ENCODE measurements at regions not wholly inside any gene's neighbourhood (a gene's known extent, or its start where the extent isn't known, plus 50 kb on each side); places are given as distances from the start of the nearest gene placed in this dataset.

DNA sequence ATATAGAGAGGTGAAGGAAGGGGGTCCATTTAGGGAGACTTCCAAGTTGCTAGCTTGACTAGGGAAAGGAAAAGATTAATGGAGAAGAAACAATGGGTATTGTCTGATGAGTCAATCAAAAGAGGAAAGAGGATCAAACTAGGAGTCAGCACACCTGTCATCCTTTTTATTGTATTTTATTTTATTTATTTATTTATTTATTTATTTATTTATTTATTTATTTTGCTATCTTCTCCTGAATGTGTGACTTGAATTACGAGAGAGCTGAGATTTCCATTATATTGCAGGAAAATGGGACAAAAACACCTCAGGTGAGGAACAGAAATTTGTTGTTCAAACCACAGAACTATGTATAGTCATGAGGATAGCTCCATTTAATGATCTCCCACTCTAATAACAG lies 58.9 kb downstream of the NUDT11 start:
- intact Hi-C loops (cut with micrococcal nuclease) = no loop called here
- Mint-ChIP-seq H3K4me3 (no peak overlapping the region), H3K27ac (no peak overlapping the region), H3K36me3 (ENCODE audit: low read depth) (no peaks in the 10 kb centered on the region), H3K9me3 (no peaks in the 10 kb centered on the region), H3K27me3 (ENCODE audit: insufficient read depth) (peaks cover 3% of the 10 kb centered on the region), H3K4me1 (ENCODE audit: low read depth) (no peaks in the 10 kb centered on the region)
- DNase-seq (ENCODE audit: low spot score) = no peak

- H3K27me3 Mint-ChIP-seq (ENCODE audit: insufficient read depth) = peaks cover 1% of the 10 kb centered on the region
- H3K27ac Mint-ChIP-seq = no peak overlapping the region
- H3K36me3 Mint-ChIP-seq (ENCODE audit: low read depth) = no peaks in the 10 kb centered on the region
- intact Hi-C loops (cut with micrococcal nuclease) = no loop called here
- no peak for DNase-seq (ENCODE audit: low spot score)
- no peaks in the 10 kb centered on the region for H3K9me3 Mint-ChIP-seq
- no peak overlapping the region for H3K4me3 Mint-ChIP-seq
- H3K4me1 Mint-ChIP-seq (ENCODE audit: low read depth) = no peaks in the 10 kb centered on the region
Observed at GRCh38 chrX:51435101-51435500, 61.3 kb downstream of the NUDT11 start.

DNA sequence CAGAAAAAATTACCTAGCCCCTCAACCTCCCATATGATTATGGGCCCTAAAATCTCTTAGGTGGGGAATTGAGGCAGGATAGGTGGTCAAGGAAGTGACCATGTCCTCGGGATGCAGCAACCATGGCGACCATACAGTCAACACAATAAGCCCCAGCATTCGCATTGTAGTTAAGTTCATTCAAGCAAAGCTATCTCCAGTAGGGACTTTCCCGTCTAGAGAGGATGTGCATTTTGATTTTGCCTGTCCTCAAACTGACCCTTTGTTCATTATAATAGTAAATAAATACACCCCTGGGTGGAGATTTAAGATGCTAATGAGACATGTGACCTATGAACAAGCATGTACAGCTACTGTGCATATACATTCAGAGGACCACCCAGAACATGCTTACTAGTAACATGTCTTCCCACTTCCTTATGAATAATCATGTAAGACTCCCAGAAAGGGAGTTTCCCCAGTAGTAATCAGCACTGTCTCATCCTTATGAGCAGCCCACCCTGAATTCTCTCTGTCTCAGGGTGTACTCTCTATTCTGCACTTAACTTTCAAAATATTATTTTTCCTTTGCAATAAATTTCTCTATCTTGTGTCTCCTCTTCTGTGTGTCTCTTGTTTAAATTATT lies 74.3 kb downstream of the NUDT11 start:
- Mint-ChIP-seq H3K4me1 (ENCODE audit: low read depth) (no peaks in the 10 kb centered on the region), H3K4me3 (no peak overlapping the region), H3K36me3 (ENCODE audit: low read depth) (no peaks in the 10 kb centered on the region), H3K9me3 (no peaks in the 10 kb centered on the region), H3K27ac (no peak overlapping the region), H3K27me3 (ENCODE audit: insufficient read depth) (no peaks in the 10 kb centered on the region)
- no peak for DNase-seq (ENCODE audit: low spot score)
- intact Hi-C loops (cut with micrococcal nuclease) = loop anchor here (5.0 kb wide), 1 partner anchor 280 kb away; no protein-coding TSS in a partner anchor

- intact Hi-C loops (cut with micrococcal nuclease) = loop anchor here (1.0 to 5.0 kb wide), 3 partner anchors 25 to 278 kb away; no protein-coding TSS in a partner anchor
- DNase-seq (ENCODE audit: low spot score) = peak; percentile 5
- Mint-ChIP-seq H3K36me3 (ENCODE audit: low read depth) (no peaks in the 10 kb centered on the region), H3K27ac (no peak overlapping the region), H3K9me3 (no peaks in the 10 kb centered on the region), H3K27me3 (ENCODE audit: insufficient read depth) (no peaks in the 10 kb centered on the region), H3K4me3 (no peak overlapping the region), H3K4me1 (ENCODE audit: low read depth) (no peaks in the 10 kb centered on the region)
Observed at GRCh38 chrX:51420610-51421009, 75.8 kb downstream of the NUDT11 start.

DNA sequence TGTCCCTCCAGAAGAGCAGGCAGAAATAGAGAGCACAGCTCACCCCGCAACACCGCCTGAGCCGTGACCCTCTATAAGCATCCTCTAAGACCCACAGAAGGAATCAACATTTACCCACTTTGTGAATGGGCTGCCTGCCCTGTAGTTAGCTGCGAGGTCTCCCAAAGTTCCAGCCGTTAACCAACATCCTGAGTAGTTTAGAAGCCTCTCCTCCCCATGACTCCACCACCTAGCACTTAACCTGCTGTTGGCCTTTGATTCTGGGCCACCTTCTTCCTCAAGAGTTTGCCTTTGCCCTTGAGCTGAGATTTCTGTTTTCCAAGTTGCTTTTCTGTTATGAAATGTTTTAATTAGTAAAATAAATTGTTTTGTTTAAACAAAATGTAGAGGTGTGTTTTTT lies 75.8 kb downstream of the NUDT10 start:
- no peaks in the 10 kb centered on the region for H3K9me3 Mint-ChIP-seq
- intact Hi-C loops (cut with micrococcal nuclease) = no loop called here
- no peak overlapping the region for H3K27ac Mint-ChIP-seq
- no peak for DNase-seq (ENCODE audit: low spot score)
- no peaks in the 10 kb centered on the region for H3K36me3 Mint-ChIP-seq (ENCODE audit: low read depth)
- no peaks in the 10 kb centered on the region for H3K4me1 Mint-ChIP-seq (ENCODE audit: low read depth)
- H3K27me3 Mint-ChIP-seq (ENCODE audit: insufficient read depth) = no peaks in the 10 kb centered on the region
- H3K4me3 Mint-ChIP-seq = no peak overlapping the region

- intact Hi-C loops (cut with micrococcal nuclease) = no loop called here
- H3K9me3 Mint-ChIP-seq = no peaks in the 10 kb centered on the region
- no peak for DNase-seq (ENCODE audit: low spot score)
- no peaks in the 10 kb centered on the region for H3K27me3 Mint-ChIP-seq (ENCODE audit: insufficient read depth)
- no peak overlapping the region for H3K4me3 Mint-ChIP-seq
- no peaks in the 10 kb centered on the region for H3K36me3 Mint-ChIP-seq (ENCODE audit: low read depth)
- H3K4me1 Mint-ChIP-seq (ENCODE audit: low read depth) = no peaks in the 10 kb centered on the region
- no peak overlapping the region for H3K27ac Mint-ChIP-seq
Observed at GRCh38 chrX:51407520-51408409, 75.1 kb downstream of the NUDT10 start.

DNA sequence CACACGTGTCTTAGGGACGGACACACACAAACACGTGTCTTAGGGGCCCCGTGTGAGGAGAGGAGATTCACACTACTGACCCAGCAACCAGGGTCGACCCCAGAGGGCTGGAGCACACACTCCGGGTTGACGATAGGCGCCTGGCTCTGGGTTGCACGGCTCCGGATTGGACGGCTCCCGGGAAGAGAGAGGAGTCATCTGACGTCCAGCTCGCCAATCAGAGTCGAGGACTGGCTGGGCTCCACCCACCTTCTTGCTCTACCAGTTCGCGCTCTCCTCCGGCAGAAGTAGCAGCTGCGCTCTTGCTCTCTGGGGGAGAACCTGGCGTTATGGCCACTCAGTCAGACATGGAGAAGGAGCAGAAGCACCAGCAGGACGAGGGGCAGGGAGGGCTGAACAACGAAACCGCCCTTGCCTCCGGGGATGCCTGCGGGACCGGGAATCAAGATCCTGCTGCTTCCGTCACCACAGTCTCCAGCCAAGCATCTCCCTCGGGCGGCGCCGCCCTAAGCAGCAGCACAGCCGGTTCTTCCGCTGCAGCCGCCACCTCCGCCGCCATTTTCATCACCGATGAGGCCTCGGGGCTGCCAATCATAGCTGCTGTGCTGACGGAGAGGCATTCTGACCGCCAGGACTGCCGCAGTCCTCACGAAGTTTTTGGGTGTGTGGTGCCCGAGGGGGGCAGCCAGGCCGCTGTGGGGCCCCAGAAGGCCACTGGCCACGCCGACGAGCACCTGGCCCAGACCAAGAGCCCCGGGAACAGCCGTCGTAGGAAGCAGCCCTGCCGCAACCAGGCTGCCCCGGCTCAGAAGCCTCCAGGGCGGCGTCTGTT lies 74.3 kb downstream of the NUDT10 start:
- Mint-ChIP-seq H3K4me1 (ENCODE audit: low read depth) (no peaks in the 10 kb centered on the region), H3K36me3 (ENCODE audit: low read depth) (no peaks in the 10 kb centered on the region), H3K4me3 (no peak overlapping the region), H3K27me3 (ENCODE audit: insufficient read depth) (no peaks in the 10 kb centered on the region), H3K9me3 (no peaks in the 10 kb centered on the region), H3K27ac (no peak overlapping the region)
- intact Hi-C loops (cut with micrococcal nuclease) = no loop called here
- no peak for DNase-seq (ENCODE audit: low spot score)

DNA sequence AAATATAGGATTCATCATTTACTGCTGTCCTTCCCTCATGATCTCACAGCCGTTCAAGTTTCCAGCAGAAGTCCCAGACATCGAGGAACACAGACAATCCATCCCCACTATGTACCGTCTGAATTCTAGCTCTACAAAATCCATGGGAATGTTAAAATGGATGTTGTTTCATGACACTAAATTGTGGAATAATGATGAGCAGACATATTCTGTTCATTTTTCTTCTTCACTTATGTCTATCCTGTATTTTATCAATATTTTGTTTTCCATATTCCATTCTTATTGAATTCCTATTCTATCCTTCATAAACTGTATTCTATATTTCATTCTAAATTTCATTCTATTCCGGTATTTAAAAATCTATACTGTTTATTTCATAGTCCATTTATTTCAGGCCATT lies 71.8 kb downstream of the NUDT10 start:
- Mint-ChIP-seq H3K4me3 (no peak overlapping the region), H3K4me1 (ENCODE audit: low read depth) (no peaks in the 10 kb centered on the region), H3K27me3 (ENCODE audit: insufficient read depth) (no peaks in the 10 kb centered on the region), H3K36me3 (ENCODE audit: low read depth) (no peaks in the 10 kb centered on the region), H3K27ac (no peak overlapping the region), H3K9me3 (no peaks in the 10 kb centered on the region)
- intact Hi-C loops (cut with micrococcal nuclease) = no loop called here
- no peak for DNase-seq (ENCODE audit: low spot score)

DNA sequence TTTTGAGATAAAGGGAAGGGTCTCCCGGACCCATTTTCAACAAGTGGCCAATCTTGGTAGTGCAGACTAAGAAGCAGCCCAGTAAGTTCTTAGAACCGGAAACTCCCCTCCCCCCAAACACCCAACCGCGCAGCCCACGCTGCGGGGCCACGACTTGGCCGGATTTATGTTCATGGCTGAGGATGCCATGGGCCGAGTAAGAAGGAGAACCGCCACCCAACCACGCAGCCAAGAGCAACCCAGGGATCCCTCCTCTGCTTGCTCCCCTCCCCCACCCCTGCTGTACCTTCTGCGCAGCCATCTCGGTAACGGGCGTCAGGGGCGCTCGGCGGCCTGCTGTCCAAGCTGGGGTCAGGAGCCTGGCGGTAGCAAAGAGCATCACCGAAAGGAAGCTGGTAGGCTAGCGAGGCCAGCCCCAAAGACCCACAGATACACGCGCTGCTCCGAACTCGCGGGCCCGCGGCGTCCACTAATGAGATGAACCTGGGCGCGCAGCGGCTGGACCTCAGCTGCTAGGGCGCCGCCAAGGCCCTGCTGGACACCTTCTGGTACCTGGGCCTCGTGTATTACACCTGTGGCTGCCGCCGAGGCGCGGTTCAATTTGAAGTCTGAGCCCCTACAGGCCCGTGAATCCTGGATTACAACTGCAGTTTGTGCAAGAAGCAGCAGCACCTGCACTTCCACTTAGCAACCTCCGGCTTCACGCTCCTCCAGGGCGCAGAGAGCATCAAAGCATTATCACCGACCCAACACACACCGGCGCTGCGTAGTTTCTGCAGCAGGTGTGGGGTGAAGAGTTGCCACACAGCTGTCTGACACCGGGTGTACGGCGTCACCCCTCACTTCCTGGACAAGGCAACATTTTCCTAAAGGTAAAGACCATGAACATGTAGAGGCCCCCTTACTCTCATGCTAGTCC lies 63.4 kb downstream of the NUDT10 start:
- Mint-ChIP-seq H3K9me3 (peaks cover 14% of the 10 kb centered on the region), H3K27me3 (ENCODE audit: insufficient read depth) (no peaks in the 10 kb centered on the region), H3K27ac (peak overlapping the region; percentile 81), H3K36me3 (ENCODE audit: low read depth) (peaks cover 1% of the 10 kb centered on the region), H3K4me3 (peak overlapping the region; percentile 83), H3K4me1 (ENCODE audit: low read depth) (peaks cover 5% of the 10 kb centered on the region)
- peak; percentile 17 for DNase-seq (ENCODE audit: low spot score)
- intact Hi-C loops (cut with micrococcal nuclease) = loop anchor here (1.0 kb wide), 2 partner anchors 24 to 60 kb away; no protein-coding TSS in a partner anchor

DNA sequence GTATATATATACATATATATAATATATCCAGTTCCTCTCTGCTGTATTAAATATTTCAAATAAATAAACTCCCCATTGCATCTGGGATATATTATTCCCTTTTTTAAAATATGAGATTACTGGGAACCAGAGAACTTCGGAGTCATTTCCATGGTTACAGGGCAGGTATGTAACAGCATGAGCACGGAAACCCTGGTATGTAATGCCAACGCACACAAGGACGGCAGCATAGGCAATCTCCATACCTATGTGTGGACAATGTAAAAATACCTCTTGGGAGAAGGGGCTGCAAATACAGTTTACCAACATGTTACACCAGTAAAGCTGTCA lies 62.8 kb downstream of the NUDT10 start:
- H3K27me3 Mint-ChIP-seq (ENCODE audit: insufficient read depth) = no peaks in the 10 kb centered on the region
- intact Hi-C loops (cut with micrococcal nuclease) = loop anchor here (1.0 kb wide), 2 partner anchors 25 to 59 kb away; no protein-coding TSS in a partner anchor
- no peak for DNase-seq (ENCODE audit: low spot score)
- H3K27ac Mint-ChIP-seq = no peak overlapping the region
- H3K9me3 Mint-ChIP-seq = peaks cover 14% of the 10 kb centered on the region
- peak overlapping the region; percentile 83 for H3K4me3 Mint-ChIP-seq
- peaks cover 1% of the 10 kb centered on the region for H3K36me3 Mint-ChIP-seq (ENCODE audit: low read depth)
- peaks cover 5% of the 10 kb centered on the region for H3K4me1 Mint-ChIP-seq (ENCODE audit: low read depth)
